ENCODE measurements at regions not wholly inside any gene's neighbourhood (a gene's known extent, or its start where the extent isn't known, plus 50 kb on each side); places are given as distances from the start of the nearest gene placed in this dataset.

- DNase-seq (ENCODE audit: low read depth) = no peak
- no peak for TF ChIP-seq MYC (IDR thresholded peaks at IDR 0.05; ENCODE audit: low read depth, low read length)
- TF ChIP-seq, protein P1, sequence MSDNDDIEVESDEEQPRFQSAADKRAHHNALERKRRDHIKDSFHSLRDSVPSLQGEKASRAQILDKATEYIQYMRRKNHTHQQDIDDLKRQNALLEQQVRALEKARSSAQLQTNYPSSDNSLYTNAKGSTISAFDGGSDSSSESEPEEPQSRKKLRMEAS (IDR thresholded peaks at IDR 0.05; ENCODE audit: low read depth, low read length) = peak; percentile 11; the same call in 1 of the 2 replicates
- H3K4me3 ChIP-seq (ENCODE audit: low read depth, low read length) = no peak overlapping the region
Observed at GRCh38 chr3:8298021-8298954, 203.3 kb upstream of the LMCD1 start.

DNA sequence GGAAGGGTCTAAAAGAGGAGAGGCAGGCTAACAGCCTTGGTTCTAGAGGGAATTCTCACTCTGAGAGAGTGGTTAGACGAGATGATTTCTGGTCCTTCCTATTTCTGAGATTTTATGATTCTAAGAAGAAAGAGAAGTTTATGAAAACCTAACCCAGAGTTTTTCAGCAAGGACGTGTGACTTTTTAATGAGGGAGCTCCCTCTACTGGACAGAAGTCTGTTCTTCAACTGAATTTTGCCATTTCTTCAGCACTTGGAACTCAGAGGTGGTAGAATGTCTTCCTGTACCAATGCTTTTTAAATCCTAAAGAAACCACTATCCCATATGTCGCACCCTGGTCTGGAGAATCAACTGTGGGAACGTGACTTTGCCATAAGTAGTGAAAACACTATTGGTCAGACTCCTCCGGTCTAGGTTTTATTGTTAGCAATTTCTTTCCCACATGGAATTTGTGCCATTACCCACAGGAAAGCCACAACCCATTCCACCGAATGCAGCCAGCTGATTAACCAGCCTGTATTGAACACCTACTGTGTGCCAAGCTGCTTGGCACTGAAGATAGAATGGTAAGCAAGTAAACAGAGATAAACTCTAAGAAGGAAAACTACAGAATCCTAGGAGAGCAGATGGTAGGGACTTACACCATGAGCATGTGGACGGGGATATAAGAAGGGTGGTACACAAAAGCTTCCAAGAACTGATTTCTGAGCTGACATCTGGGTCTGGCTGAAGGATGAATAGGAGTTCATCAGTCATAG is 199.5 kb upstream of the LMCD1 start:
- DNase-seq (ENCODE audit: low read depth) = peak; percentile 59
- no peak overlapping the region for H3K4me3 ChIP-seq (ENCODE audit: low read depth, low read length)
- TF ChIP-seq CTCF (IDR thresholded peaks at IDR 0.05; ENCODE audit: low read depth, low read length) (peak; percentile 59), POLR2A (IDR thresholded peaks at IDR 0.05; ENCODE audit: extremely low read depth, insufficient read length) (no peak)

GRCh38 chr3:8303466-8303865 is 198.2 kb upstream of the LMCD1 start:
- H3K4me3 ChIP-seq (ENCODE audit: low read depth, low read length) = no peak overlapping the region
- no peak for DNase-seq (ENCODE audit: low read depth)
- no peak for TF ChIP-seq POLR2A (IDR thresholded peaks at IDR 0.05; ENCODE audit: extremely low read depth, insufficient read length)
- TF ChIP-seq CTCF (IDR thresholded peaks at IDR 0.05; ENCODE audit: low read depth, low read length) = no peak
- TF ChIP-seq, protein P1 (IDR thresholded peaks at IDR 0.05; ENCODE audit: low read depth, low read length) = no peak
- no peak for TF ChIP-seq MYC (IDR thresholded peaks at IDR 0.05; ENCODE audit: low read depth, low read length)

DNA sequence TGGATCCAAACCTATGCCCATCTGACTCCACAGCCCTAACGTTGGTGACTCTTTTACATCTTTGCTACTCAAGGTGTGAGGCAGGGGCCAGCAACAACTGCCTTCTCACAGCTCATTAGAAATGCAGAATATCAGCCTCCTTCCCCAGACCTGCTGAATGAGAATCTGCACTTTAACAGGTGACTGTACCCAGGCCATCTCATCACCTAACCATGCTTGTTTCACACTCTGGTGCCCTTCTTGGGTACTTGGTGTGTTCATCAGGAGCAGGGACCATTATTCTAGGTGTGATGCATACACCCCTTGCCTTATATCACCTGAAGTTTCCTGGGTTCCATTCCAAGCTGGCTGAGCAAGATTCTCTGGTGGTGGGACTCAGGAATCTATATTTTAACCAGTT is 196.3 kb upstream of the LMCD1 start:
- TF ChIP-seq MYC (IDR thresholded peaks at IDR 0.05; ENCODE audit: low read depth, low read length) (no peak), CTCF (IDR thresholded peaks at IDR 0.05; ENCODE audit: low read depth, low read length) (no peak), POLR2A (IDR thresholded peaks at IDR 0.05; ENCODE audit: extremely low read depth, insufficient read length) (no peak)
- DNase-seq (ENCODE audit: low read depth) = no peak
- H3K4me3 ChIP-seq (ENCODE audit: low read depth, low read length) = no peak overlapping the region

DNA sequence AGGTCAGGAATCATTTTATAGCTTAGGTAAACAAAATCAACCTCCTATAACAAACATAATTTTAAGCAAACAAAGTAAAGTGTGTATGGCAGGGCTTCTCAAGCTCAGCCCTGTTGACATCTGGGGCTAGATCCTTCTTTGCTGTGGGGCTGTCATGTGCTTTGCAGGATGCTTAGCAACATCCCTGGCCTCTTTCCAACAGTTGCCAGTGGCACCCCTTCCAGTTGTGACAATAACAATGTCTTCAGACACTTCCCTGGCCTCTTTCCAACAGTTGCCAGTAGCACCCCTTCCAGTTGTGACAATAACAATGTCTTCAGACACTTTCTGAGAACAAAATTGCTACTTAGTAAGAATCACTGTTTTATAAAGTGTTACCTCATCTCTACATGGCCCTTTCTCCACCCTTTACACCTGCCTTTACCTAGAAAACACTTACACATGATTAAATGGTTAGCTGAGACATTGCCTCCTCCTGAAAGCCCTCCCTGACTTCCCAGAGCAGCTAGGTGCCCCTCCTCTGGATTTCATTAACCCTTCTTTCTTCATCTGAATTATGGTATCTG is 194.0 kb upstream of the LMCD1 start:
- TF ChIP-seq CTCF (IDR thresholded peaks at IDR 0.05; ENCODE audit: low read depth, low read length) (no peak), MYC (IDR thresholded peaks at IDR 0.05; ENCODE audit: low read depth, low read length) (no peak), POLR2A (IDR thresholded peaks at IDR 0.05; ENCODE audit: extremely low read depth, insufficient read length) (no peak)
- TF ChIP-seq, protein P1 (IDR thresholded peaks at IDR 0.05; ENCODE audit: low read depth, low read length) = no peak
- no peak overlapping the region for H3K4me3 ChIP-seq (ENCODE audit: low read depth, low read length)
- DNase-seq (ENCODE audit: low read depth) = no peak

- DNase-seq (ENCODE audit: low read depth) = no peak
- TF ChIP-seq POLR2A (IDR thresholded peaks at IDR 0.05; ENCODE audit: extremely low read depth, insufficient read length) (no peak), MYC (IDR thresholded peaks at IDR 0.05; ENCODE audit: low read depth, low read length) (no peak), CTCF (IDR thresholded peaks at IDR 0.05; ENCODE audit: low read depth, low read length) (no peak)
- TF ChIP-seq, protein P1 (IDR thresholded peaks at IDR 0.05; ENCODE audit: low read depth, low read length) = no peak
- H3K4me3 ChIP-seq (ENCODE audit: low read depth, low read length) = no peak overlapping the region
Observed at GRCh38 chr3:8311321-8311720, 190.3 kb upstream of the LMCD1 start.

All from NB4 (cell line).